ENCODE measurements at regions not wholly inside any gene's neighbourhood (a gene's known extent, or its start where the extent isn't known, plus 50 kb on each side); places are given as distances from the start of the nearest gene placed in this dataset.

DNA sequence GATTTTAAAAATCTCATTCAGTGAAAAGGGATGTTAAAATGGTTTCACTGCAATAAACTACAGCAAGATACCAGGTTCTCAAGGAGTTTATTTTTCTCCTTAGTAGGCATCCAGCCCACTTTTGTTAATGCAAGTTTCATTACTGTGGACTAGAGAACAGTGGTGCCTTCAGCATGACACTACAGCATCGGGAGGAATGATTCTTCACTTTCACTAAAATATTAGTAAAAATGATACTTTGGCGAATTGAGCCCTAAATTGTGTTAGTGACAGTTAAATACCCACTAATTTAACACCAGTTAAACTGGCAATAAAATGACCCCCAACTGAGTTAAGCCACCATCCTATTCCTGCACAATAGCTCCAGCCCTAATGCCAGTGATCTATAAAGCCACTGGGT lies 152.2 kb upstream of the MPDZ start:
- Histone ChIP-seq H2AK5ac (ENCODE audit: low read length, severe bottlenecking) (no peak overlapping the region), H2BK120ac (ENCODE audit: low read depth, low read length) (no peak overlapping the region), H4K8ac (ENCODE audit: low read length) (no peak overlapping the region), H3K14ac (ENCODE audit: low read length in 2 of 2) (no peak overlapping the region), H2BK12ac (ENCODE audit: low read length in 2 of 2) (no peak overlapping the region), H3K9ac (ENCODE audit: low read length) (no peak overlapping the region), H4K91ac (ENCODE audit: low read length) (no peak overlapping the region), H2AFZ (ENCODE audit: low read depth, low read length) (no peak overlapping the region), H3K27me3 (ENCODE audit: control insufficient read depth in 1 of 2, insufficient read depth in 1 of 2, low read length in 2 of 2) (peaks cover 0 to 6% of the 10 kb centered on the region in 2 experiments), H3K4ac (ENCODE audit: low read depth in 1 of 2, low read length in 2 of 2) (no peak overlapping the region), H3K79me1 (replicated peaks; ENCODE audit: low read length, poor library complexity, severe bottlenecking) (no peaks in the 10 kb centered on the region), H3K18ac (ENCODE audit: low read depth in 1 of 2, low read length in 2 of 2) (no peak overlapping the region), H3K4me1 (ENCODE audit: control insufficient read depth, insufficient read depth, low read depth, low read length) (no peaks in the 10 kb centered on the region), H3K36me3 (ENCODE audit: control insufficient read depth in 1 of 2, insufficient read depth in 2 of 2, low read depth in 1 of 2, low read length in 2 of 2) (no peaks in the 10 kb centered on the region), H2BK5ac (ENCODE audit: low read depth, low read length, poor library complexity, severe bottlenecking) (no peak overlapping the region), H3K4me3 (ENCODE audit: insufficient read depth in 1 of 2, low read depth in 1 of 2, low read length in 2 of 2) (no peak overlapping the region), H3K27ac (ENCODE audit: low read length, poor library complexity, severe bottlenecking) (no peak overlapping the region), H3K9me3 (ENCODE audit: control insufficient read depth, low read length) (no peaks in the 10 kb centered on the region), H3K23ac (ENCODE audit: low read length in 2 of 2) (no peak overlapping the region), H3K4me2 (ENCODE audit: low read length, poor library complexity, severe bottlenecking) (no peak overlapping the region), H2BK15ac (ENCODE audit: low read depth, poor library complexity, severe bottlenecking) (no peak overlapping the region)
- DNase-seq, result no peak
- WGBS, result 83% methylated on average over 2 of the region's 2 CpGs

- peak overlapping the region in 1 of 2 experiments; percentile 4 for H3K14ac ChIP-seq (ENCODE audit: low read length in 2 of 2)
- no peaks in the 10 kb centered on the region for H3K36me3 ChIP-seq (ENCODE audit: control insufficient read depth in 1 of 2, insufficient read depth in 2 of 2, low read depth in 1 of 2, low read length in 2 of 2)
- H2BK120ac ChIP-seq (ENCODE audit: low read depth, low read length), result no peak overlapping the region
- no peak overlapping the region for H3K9ac ChIP-seq (ENCODE audit: low read length)
- no peaks in the 10 kb centered on the region for H3K4me1 ChIP-seq (ENCODE audit: control insufficient read depth, insufficient read depth, low read depth, low read length)
- no peak overlapping the region for H3K23ac ChIP-seq (ENCODE audit: low read length in 2 of 2)
- DNase-seq, result no peak
- peak overlapping the region; percentile 68 for H4K91ac ChIP-seq (ENCODE audit: low read length)
- no peak overlapping the region for H2AFZ ChIP-seq (ENCODE audit: low read depth, low read length)
- H3K18ac ChIP-seq (ENCODE audit: low read depth in 1 of 2, low read length in 2 of 2), result peak overlapping the region in 1 of 2 experiments; percentile 21
- no peak overlapping the region for H2AK5ac ChIP-seq (ENCODE audit: low read length, severe bottlenecking)
- no peaks in the 10 kb centered on the region for H3K79me1 ChIP-seq (replicated peaks; ENCODE audit: low read length, poor library complexity, severe bottlenecking)
- no peak overlapping the region for H3K4me3 ChIP-seq (ENCODE audit: insufficient read depth in 1 of 2, low read depth in 1 of 2, low read length in 2 of 2)
- no peak overlapping the region for H4K8ac ChIP-seq (ENCODE audit: low read length)
- peaks cover 0 to 6% of the 10 kb centered on the region in 2 experiments for H3K27me3 ChIP-seq (ENCODE audit: control insufficient read depth in 1 of 2, insufficient read depth in 1 of 2, low read length in 2 of 2)
- no peak overlapping the region for H2BK15ac ChIP-seq (ENCODE audit: low read depth, poor library complexity, severe bottlenecking)
- no peak overlapping the region for H3K27ac ChIP-seq (ENCODE audit: low read length, poor library complexity, severe bottlenecking)
- H3K4ac ChIP-seq (ENCODE audit: low read depth in 1 of 2, low read length in 2 of 2), result no peak overlapping the region
- H2BK12ac ChIP-seq (ENCODE audit: low read length in 2 of 2), result no peak overlapping the region
- no peaks in the 10 kb centered on the region for H3K9me3 ChIP-seq (ENCODE audit: control insufficient read depth, low read length)
- no peak overlapping the region for H2BK5ac ChIP-seq (ENCODE audit: low read depth, low read length, poor library complexity, severe bottlenecking)
- WGBS, result 90% methylated on average over 6 of the region's 6 CpGs
- H3K4me2 ChIP-seq (ENCODE audit: low read length, poor library complexity, severe bottlenecking), result no peak overlapping the region
Measured at GRCh38 chr9:13431222-13431536, 151.7 kb upstream of the MPDZ start.

GRCh38 chr9:13430368-13431221 lies 151.1 kb upstream of the MPDZ start:
- H3K18ac ChIP-seq (ENCODE audit: low read depth in 1 of 2, low read length in 2 of 2), result peak overlapping the region in 1 of 2 experiments; percentile 21
- WGBS, result 71% methylated on average over 9 of the region's 11 CpGs
- H4K8ac ChIP-seq (ENCODE audit: low read length), result no peak overlapping the region
- no peaks in the 10 kb centered on the region for H3K36me3 ChIP-seq (ENCODE audit: control insufficient read depth in 1 of 2, insufficient read depth in 2 of 2, low read depth in 1 of 2, low read length in 2 of 2)
- no peak overlapping the region for H3K9ac ChIP-seq (ENCODE audit: low read length)
- no peak overlapping the region for H3K4me3 ChIP-seq (ENCODE audit: insufficient read depth in 1 of 2, low read depth in 1 of 2, low read length in 2 of 2)
- no peak overlapping the region for H3K27ac ChIP-seq (ENCODE audit: low read length, poor library complexity, severe bottlenecking)
- no peak overlapping the region for H2AK5ac ChIP-seq (ENCODE audit: low read length, severe bottlenecking)
- H2BK15ac ChIP-seq (ENCODE audit: low read depth, poor library complexity, severe bottlenecking), result no peak overlapping the region
- H3K4me1 ChIP-seq (ENCODE audit: control insufficient read depth, insufficient read depth, low read depth, low read length), result no peaks in the 10 kb centered on the region
- no peak overlapping the region for H3K23ac ChIP-seq (ENCODE audit: low read length in 2 of 2)
- H4K91ac ChIP-seq (ENCODE audit: low read length), result peak overlapping the region; percentile 68
- no peaks in the 10 kb centered on the region for H3K79me1 ChIP-seq (replicated peaks; ENCODE audit: low read length, poor library complexity, severe bottlenecking)
- no peak overlapping the region for H2BK12ac ChIP-seq (ENCODE audit: low read length in 2 of 2)
- no peak overlapping the region for H2BK120ac ChIP-seq (ENCODE audit: low read depth, low read length)
- H3K4ac ChIP-seq (ENCODE audit: low read depth in 1 of 2, low read length in 2 of 2), result no peak overlapping the region
- DNase-seq, result no peak
- H3K14ac ChIP-seq (ENCODE audit: low read length in 2 of 2), result peak overlapping the region in 1 of 2 experiments; percentile 4
- no peak overlapping the region for H2BK5ac ChIP-seq (ENCODE audit: low read depth, low read length, poor library complexity, severe bottlenecking)
- no peak overlapping the region for H2AFZ ChIP-seq (ENCODE audit: low read depth, low read length)
- H3K9me3 ChIP-seq (ENCODE audit: control insufficient read depth, low read length), result no peaks in the 10 kb centered on the region
- peaks cover 0 to 6% of the 10 kb centered on the region in 2 experiments for H3K27me3 ChIP-seq (ENCODE audit: control insufficient read depth in 1 of 2, insufficient read depth in 1 of 2, low read length in 2 of 2)
- no peak overlapping the region for H3K4me2 ChIP-seq (ENCODE audit: low read length, poor library complexity, severe bottlenecking)

- H3K4ac ChIP-seq (ENCODE audit: low read depth in 1 of 2, low read length in 2 of 2), result no peak overlapping the region
Measured at GRCh38 chr9:13429301-13430190, 150.1 kb upstream of the MPDZ start.

More at GRCh38 chr9:13429301-13430190, 150.1 kb upstream of the MPDZ start:
- Histone ChIP-seq H3K9me3 (ENCODE audit: control insufficient read depth, low read length) (no peaks in the 10 kb centered on the region), H2BK120ac (ENCODE audit: low read depth, low read length) (no peak overlapping the region), H2AK5ac (ENCODE audit: low read length, severe bottlenecking) (no peak overlapping the region), H2AFZ (ENCODE audit: low read depth, low read length) (no peak overlapping the region), H3K4me2 (ENCODE audit: low read length, poor library complexity, severe bottlenecking) (no peak overlapping the region), H3K14ac (ENCODE audit: low read length in 2 of 2) (no peak overlapping the region), H4K8ac (ENCODE audit: low read length) (no peak overlapping the region), H3K4me1 (ENCODE audit: control insufficient read depth, insufficient read depth, low read depth, low read length) (no peaks in the 10 kb centered on the region), H4K91ac (ENCODE audit: low read length) (no peak overlapping the region), H3K23ac (ENCODE audit: low read length in 2 of 2) (no peak overlapping the region), H3K79me1 (replicated peaks; ENCODE audit: low read length, poor library complexity, severe bottlenecking) (no peaks in the 10 kb centered on the region), H2BK12ac (ENCODE audit: low read length in 2 of 2) (no peak overlapping the region), H2BK5ac (ENCODE audit: low read depth, low read length, poor library complexity, severe bottlenecking) (no peak overlapping the region), H3K27me3 (ENCODE audit: control insufficient read depth in 1 of 2, insufficient read depth in 1 of 2, low read length in 2 of 2) (peaks cover 0 to 6% of the 10 kb centered on the region in 2 experiments), H2BK15ac (ENCODE audit: low read depth, poor library complexity, severe bottlenecking) (no peak overlapping the region), H3K9ac (ENCODE audit: low read length) (no peak overlapping the region), H3K27ac (ENCODE audit: low read length, poor library complexity, severe bottlenecking) (no peak overlapping the region), H3K4me3 (ENCODE audit: insufficient read depth in 1 of 2, low read depth in 1 of 2, low read length in 2 of 2) (no peak overlapping the region), H3K18ac (ENCODE audit: low read depth in 1 of 2, low read length in 2 of 2) (no peak overlapping the region), H3K36me3 (ENCODE audit: control insufficient read depth in 1 of 2, insufficient read depth in 2 of 2, low read depth in 1 of 2, low read length in 2 of 2) (no peaks in the 10 kb centered on the region)
- WGBS, result 87% methylated on average over 13 of the region's 13 CpGs
- DNase-seq, result no peak
